ENCODE measurements at regions not wholly inside any gene's neighbourhood (a gene's known extent, or its start where the extent isn't known, plus 50 kb on each side); places are given as distances from the start of the nearest gene placed in this dataset.

GRCh38 chr9:91039125-91039834 lies 237.7 kb downstream of the SYK start:
- FAIRE-seq (no peak), DNase-seq (ENCODE audit: insufficient read length, low spot score) (no peak)

- DNase-seq (ENCODE audit: insufficient read length, low spot score) (no peak), FAIRE-seq (no peak)
Measured at GRCh38 chr9:91039835-91040140, 238.2 kb downstream of the SYK start.

GRCh38 chr9:91040371-91041215 lies 239.0 kb downstream of the SYK start:
- FAIRE-seq (no peak), DNase-seq (ENCODE audit: insufficient read length, low spot score) (no peak)

GRCh38 chr9:91042024-91042423 lies 240.4 kb downstream of the SYK start:
- no peak for DNase-seq (ENCODE audit: insufficient read length, low spot score)
- no peak for FAIRE-seq

- FAIRE-seq = no peak
- DNase-seq (ENCODE audit: insufficient read length, low spot score) = no peak
Measured at GRCh38 chr9:91042541-91042940, 240.9 kb downstream of the SYK start.

- FAIRE-seq (no peak), DNase-seq (ENCODE audit: insufficient read length, low spot score) (no peak)
Measured at GRCh38 chr9:91043056-91043810, 241.6 kb downstream of the SYK start.

GRCh38 chr9:91043811-91044175 lies 242.2 kb downstream of the SYK start:
- DNase-seq (ENCODE audit: insufficient read length, low spot score) (no peak), FAIRE-seq (no peak)

- DNase-seq (ENCODE audit: insufficient read length, low spot score) (no peak), FAIRE-seq (no peak)
Measured at GRCh38 chr9:91044354-91044753, 242.7 kb downstream of the SYK start.

- DNase-seq (ENCODE audit: insufficient read length, low spot score) (no peak), FAIRE-seq (no peak)
Measured at GRCh38 chr9:91045041-91045440, 243.4 kb downstream of the SYK start.

GRCh38 chr9:91047529-91047928 lies 245.9 kb downstream of the SYK start:
- FAIRE-seq = no peak

GRCh38 chr9:91047993-91048607 lies 246.5 kb downstream of the SYK start:
- DNase-seq (ENCODE audit: insufficient read length, low spot score) (no peak), FAIRE-seq (no peak)

More at GRCh38 chr9:91047529-91047928, 245.9 kb downstream of the SYK start:
- no peak for DNase-seq (ENCODE audit: insufficient read length, low spot score)

- FAIRE-seq (no peak), DNase-seq (ENCODE audit: insufficient read length, low spot score) (no peak)
Measured at GRCh38 chr9:91048749-91049148, 247.1 kb downstream of the SYK start.

GRCh38 chr9:91053824-91054223 lies 252.2 kb downstream of the SYK start:
- DNase-seq (ENCODE audit: insufficient read length, low spot score) (no peak), FAIRE-seq (no peak)

- DNase-seq (ENCODE audit: insufficient read length, low spot score) = no peak
- no peak for FAIRE-seq
Measured at GRCh38 chr9:91055845-91056244, 254.2 kb downstream of the SYK start.

GRCh38 chr9:91056486-91056885 lies 254.9 kb downstream of the SYK start:
- DNase-seq (ENCODE audit: insufficient read length, low spot score) = no peak
- FAIRE-seq = no peak

GRCh38 chr9:91056917-91057316 lies 255.3 kb downstream of the SYK start:
- no peak for DNase-seq (ENCODE audit: insufficient read length, low spot score)
- no peak for FAIRE-seq

- no peak for FAIRE-seq
- DNase-seq (ENCODE audit: insufficient read length, low spot score) = no peak
Measured at GRCh38 chr9:91059713-91060112, 258.1 kb downstream of the SYK start.

- DNase-seq (ENCODE audit: insufficient read length, low spot score) = peak; percentile 62
- FAIRE-seq = no peak
Measured at GRCh38 chr9:91060520-91061343, 259.1 kb downstream of the SYK start.

GRCh38 chr9:91061506-91061905 lies 259.9 kb downstream of the SYK start:
- no peak for FAIRE-seq
- no peak for DNase-seq (ENCODE audit: insufficient read length, low spot score)

GRCh38 chr9:91062281-91062680 lies 260.7 kb downstream of the SYK start:
- no peak for DNase-seq (ENCODE audit: insufficient read length, low spot score)
- no peak for FAIRE-seq
